ENCODE measurements at regions not wholly inside any gene's neighbourhood (a gene's known extent, or its start where the extent isn't known, plus 50 kb on each side); places are given as distances from the start of the nearest gene placed in this dataset.

DNA sequence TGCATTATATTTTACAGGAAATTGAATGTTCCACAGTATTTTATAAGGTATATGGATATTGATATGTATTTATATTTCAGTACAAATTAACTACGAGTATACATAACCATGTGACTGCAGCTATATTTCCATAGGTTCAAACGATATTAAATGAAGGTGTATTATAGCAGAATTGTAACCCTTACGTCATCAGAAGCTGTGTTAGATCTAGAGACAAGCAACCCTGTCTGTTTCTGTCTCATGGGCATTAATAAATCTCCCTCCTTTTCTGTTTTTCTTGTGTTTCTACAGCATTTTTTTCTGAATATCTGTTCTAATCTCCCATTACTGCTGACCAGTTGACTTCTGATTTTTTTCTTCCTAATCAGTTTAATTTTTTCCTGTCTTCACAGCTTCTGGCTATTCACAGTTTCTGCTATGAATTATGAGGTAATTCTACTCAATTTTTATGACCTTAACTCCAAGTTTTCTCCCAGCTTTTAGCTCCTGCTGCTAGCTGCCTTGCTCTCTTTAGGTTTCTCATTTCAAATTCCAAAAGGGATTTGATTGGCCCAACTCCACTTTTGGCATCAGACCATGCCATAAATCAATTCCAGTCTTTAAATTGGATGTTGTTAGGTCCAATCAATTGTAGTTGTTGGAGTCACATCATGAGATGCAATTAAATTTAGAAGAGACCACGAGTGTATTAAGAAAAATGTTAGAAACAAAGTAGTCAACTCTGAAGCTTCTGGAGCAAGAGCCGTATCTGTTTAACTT lies 277.5 kb upstream of the ZSWIM2 start:
- TF ChIP-seq, protein P1, sequence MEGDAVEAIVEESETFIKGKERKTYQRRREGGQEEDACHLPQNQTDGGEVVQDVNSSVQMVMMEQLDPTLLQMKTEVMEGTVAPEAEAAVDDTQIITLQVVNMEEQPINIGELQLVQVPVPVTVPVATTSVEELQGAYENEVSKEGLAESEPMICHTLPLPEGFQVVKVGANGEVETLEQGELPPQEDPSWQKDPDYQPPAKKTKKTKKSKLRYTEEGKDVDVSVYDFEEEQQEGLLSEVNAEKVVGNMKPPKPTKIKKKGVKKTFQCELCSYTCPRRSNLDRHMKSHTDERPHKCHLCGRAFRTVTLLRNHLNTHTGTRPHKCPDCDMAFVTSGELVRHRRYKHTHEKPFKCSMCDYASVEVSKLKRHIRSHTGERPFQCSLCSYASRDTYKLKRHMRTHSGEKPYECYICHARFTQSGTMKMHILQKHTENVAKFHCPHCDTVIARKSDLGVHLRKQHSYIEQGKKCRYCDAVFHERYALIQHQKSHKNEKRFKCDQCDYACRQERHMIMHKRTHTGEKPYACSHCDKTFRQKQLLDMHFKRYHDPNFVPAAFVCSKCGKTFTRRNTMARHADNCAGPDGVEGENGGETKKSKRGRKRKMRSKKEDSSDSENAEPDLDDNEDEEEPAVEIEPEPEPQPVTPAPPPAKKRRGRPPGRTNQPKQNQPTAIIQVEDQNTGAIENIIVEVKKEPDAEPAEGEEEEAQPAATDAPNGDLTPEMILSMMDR (IDR thresholded peaks at IDR 0.05; ENCODE audit: low read depth, low read length), result no peak
- no peak overlapping the region for H3K4me3 ChIP-seq (ENCODE audit: low read depth, low read length)

DNA sequence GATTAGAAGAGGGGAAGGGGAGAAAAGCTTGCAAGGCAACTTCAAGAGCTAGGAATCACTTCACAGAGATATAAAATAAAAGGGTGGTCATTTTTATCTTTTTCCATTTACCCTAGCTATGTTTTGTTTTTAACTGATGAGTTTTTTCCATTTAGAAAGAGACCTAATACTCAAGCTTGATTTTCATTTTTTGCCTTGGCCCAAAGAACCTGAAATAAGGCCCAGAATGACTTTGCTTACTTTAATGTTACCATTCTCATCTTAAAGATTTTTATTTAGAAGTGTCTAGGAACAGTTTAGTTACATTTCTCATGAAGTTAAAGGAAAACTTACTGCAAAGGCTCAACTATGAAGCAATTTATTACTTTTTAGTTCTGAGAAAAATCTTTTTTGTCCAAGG lies 276.3 kb upstream of the ZSWIM2 start:
- TF ChIP-seq, protein P1 (IDR thresholded peaks at IDR 0.05; ENCODE audit: low read depth, low read length), result no peak

DNA sequence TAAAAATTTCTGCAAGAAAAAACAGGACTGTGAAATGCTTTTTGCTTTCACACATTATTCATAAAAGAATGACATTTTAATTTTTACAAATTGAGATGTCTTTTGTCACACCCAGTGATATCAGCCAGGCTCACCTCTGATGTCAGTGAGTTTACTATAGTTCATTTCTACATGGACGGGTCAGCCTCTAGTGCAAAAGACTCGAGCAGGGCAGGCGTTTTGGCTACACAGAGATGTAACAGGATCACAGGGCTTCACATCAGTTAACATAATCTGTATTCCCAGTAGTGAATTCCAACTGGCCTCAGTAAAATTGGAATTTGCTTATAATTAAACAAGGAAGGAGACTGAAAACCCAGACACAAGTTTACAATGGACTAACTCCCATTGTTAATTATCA lies 275.6 kb upstream of the ZSWIM2 start:
- TF ChIP-seq, protein P1 (IDR thresholded peaks at IDR 0.05; ENCODE audit: low read depth, low read length), result no peak
- no peak overlapping the region for H3K4me3 ChIP-seq (ENCODE audit: low read depth, low read length)

More for the DNA sequence above, 276.3 kb upstream of the ZSWIM2 start:
- no peak overlapping the region for H3K4me3 ChIP-seq (ENCODE audit: low read depth, low read length)

GRCh38 chr2:187118331-187119099 lies 269.5 kb upstream of the ZSWIM2 start:
- TF ChIP-seq, protein P1 (IDR thresholded peaks at IDR 0.05; ENCODE audit: low read depth, low read length), result no peak
- no peak overlapping the region for H3K4me3 ChIP-seq (ENCODE audit: low read depth, low read length)

DNA sequence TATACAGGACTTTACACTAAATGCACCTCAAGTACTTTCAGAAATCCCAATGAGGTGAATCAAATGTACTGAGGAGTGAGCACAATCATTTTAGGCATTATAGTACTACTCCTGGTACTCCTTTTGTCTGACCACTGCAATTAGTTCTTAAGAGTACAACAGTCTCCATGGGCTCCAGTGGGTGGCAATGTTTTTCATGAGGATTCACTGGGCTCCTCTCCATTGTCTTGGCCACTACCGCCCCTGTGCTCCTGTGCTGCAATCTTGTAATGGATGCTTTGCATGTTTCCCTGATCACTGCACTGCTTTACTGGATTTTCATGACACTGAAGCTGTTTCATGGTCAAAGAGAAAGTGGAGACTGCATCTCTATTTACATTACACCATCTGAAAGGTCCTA lies 268.5 kb upstream of the ZSWIM2 start:
- TF ChIP-seq, protein P1 (IDR thresholded peaks at IDR 0.05; ENCODE audit: low read depth, low read length), result no peak
- no peak overlapping the region for H3K4me3 ChIP-seq (ENCODE audit: low read depth, low read length)

- TF ChIP-seq, protein P1 (IDR thresholded peaks at IDR 0.05; ENCODE audit: low read depth, low read length), result no peak
- no peak overlapping the region for H3K4me3 ChIP-seq (ENCODE audit: low read depth, low read length)
Measured at GRCh38 chr2:187115627-187116026, 266.7 kb upstream of the ZSWIM2 start.

DNA sequence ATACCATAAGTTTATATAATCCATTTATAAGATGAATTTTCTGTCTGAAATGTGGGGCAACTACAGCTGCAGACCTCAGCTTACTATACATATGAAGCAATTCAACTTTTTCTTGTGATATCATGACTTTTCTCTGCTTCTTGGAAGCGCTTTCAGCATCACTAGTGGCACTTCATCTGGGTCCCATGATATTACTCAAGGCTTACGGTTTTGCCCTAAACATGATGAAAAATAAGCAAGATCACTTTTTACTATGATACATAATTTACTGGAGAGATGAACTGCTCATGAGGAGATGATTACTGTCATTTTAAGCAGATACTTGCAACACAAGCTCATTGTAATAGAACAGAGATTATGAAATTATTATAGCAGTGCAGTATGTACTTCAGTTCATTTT lies 258.0 kb upstream of the ZSWIM2 start:
- TF ChIP-seq, protein P1 (IDR thresholded peaks at IDR 0.05; ENCODE audit: low read depth, low read length), result no peak
- H3K4me3 ChIP-seq (ENCODE audit: low read depth, low read length), result no peak overlapping the region
